ENCODE measurements at regions not wholly inside any gene's neighbourhood (a gene's known extent, or its start where the extent isn't known, plus 50 kb on each side); places are given as distances from the start of the nearest gene placed in this dataset.

DNA sequence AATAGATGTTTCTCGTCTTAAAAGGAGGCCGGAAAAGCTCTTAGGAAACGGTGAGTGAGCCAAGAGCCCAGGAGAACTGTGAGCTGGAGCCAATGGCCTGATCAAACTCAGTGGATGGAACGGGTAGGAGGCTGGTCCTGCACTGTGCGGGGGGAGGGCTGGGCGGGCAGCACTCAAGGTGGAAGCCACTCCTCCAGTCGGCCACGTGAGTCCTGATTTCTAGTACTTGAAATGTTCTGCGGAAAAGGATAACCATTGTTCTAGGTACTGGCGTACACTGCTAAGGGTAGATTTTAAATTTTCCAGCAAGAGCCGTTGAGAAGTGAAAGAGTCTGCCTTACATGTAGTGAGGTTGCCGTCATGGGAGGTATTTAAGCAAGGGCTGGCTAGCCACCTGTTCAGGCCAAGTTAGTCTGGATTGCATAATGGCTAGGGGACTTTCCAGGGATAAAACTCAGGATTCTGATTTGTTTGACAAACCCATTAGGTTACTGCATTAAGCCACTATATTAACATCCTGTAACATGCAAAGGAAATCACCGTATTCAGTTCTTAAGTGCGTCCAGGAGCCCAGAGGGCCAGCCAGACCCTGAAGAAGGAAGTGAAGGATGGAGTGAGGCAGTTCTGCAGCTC, 51.3 kb upstream of the ODC1 start (continued):
- no peak for TF ChIP-seq TOX (CRISPR knock-in tag; IDR thresholded peaks at IDR 0.05; ENCODE audit: borderline replicate concordance)
- TF ChIP-seq, protein P1, sequence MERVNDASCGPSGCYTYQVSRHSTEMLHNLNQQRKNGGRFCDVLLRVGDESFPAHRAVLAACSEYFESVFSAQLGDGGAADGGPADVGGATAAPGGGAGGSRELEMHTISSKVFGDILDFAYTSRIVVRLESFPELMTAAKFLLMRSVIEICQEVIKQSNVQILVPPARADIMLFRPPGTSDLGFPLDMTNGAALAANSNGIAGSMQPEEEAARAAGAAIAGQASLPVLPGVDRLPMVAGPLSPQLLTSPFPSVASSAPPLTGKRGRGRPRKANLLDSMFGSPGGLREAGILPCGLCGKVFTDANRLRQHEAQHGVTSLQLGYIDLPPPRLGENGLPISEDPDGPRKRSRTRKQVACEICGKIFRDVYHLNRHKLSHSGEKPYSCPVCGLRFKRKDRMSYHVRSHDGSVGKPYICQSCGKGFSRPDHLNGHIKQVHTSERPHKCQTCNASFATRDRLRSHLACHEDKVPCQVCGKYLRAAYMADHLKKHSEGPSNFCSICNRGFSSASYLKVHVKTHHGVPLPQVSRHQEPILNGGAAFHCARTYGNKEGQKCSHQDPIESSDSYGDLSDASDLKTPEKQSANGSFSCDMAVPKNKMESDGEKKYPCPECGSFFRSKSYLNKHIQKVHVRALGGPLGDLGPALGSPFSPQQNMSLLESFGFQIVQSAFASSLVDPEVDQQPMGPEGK (CRISPR knock-in tag; IDR thresholded peaks at IDR 0.05; ENCODE audit: borderline replicate concordance) = no peak
- TF ChIP-seq PPARA (CRISPR knock-in tag; IDR thresholded peaks at IDR 0.05; ENCODE audit: borderline replicate concordance) = no peak
- no peak for TF ChIP-seq ISL1 (CRISPR knock-in tag; IDR thresholded peaks at IDR 0.05)
- no peak for TF ChIP-seq ZFP30 (CRISPR knock-in tag; IDR thresholded peaks at IDR 0.05)
- TF ChIP-seq ZNF565 (CRISPR knock-in tag; conservative IDR thresholded peaks at IDR 0.05; ENCODE audit: low read depth) = no peak
- no peak for TF ChIP-seq CSDC2 (CRISPR knock-in tag; IDR thresholded peaks at IDR 0.05)
- TF ChIP-seq ESRRG (CRISPR knock-in tag; IDR thresholded peaks at IDR 0.05) = no peak
- TF ChIP-seq, protein P2, sequence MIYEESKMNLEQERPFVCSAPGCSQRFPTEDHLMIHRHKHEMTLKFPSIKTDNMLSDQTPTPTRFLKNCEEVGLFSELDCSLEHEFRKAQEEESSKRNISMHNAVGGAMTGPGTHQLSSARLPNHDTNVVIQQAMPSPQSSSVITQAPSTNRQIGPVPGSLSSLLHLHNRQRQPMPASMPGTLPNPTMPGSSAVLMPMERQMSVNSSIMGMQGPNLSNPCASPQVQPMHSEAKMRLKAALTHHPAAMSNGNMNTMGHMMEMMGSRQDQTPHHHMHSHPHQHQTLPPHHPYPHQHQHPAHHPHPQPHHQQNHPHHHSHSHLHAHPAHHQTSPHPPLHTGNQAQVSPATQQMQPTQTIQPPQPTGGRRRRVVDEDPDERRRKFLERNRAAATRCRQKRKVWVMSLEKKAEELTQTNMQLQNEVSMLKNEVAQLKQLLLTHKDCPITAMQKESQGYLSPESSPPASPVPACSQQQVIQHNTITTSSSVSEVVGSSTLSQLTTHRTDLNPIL (CRISPR knock-in tag; IDR thresholded peaks at IDR 0.05; ENCODE audit: low read depth) = no peak
- TF ChIP-seq GLIS3 (CRISPR knock-in tag; IDR thresholded peaks at IDR 0.05) = no peak
- TF ChIP-seq ZFP3 (CRISPR knock-in tag; IDR thresholded peaks at IDR 0.05) = no peak
- no peak for TF ChIP-seq ZC3H10 (CRISPR knock-in tag; IDR thresholded peaks at IDR 0.05)

DNA sequence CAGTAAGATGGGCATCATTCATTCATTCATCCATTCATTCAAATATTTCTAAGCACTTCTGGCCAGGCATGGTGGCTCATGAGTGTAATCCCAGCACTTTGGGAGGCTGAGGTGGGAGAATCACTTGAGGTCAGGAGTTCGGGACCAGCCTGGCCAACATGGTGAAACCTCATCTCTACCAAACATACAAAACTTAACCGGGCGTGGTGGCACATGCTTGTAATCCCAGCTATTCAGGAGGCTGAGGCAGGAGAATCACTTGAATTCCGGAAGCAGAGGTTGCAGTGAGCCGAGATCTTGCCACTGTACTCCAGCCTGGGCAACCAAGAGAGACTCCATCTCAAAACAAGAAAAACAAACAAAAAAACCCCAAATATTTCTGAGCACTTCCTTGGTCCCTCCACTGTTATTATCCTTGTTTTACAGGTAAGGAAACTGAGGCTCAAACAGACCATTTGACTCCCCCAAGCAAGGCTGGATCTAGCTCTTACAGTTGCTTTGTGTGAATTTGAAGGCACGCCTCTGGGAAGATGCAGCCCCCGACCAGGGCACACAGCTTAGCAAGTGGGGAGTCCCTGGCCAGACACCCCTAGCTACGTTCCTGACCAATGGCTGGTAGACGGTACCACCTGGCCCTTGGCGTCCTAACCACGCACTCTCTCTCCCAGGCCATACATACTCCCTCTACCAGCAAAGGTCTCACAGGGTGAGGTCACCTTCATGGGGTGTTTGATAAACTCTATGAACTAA, 50.6 kb upstream of the ODC1 start:
- no peak for ATAC-seq
- no peak for TF ChIP-seq ZFP3 (CRISPR knock-in tag; IDR thresholded peaks at IDR 0.05)
- no peak for TF ChIP-seq ISL1 (CRISPR knock-in tag; IDR thresholded peaks at IDR 0.05)
- TF ChIP-seq, protein P3, sequence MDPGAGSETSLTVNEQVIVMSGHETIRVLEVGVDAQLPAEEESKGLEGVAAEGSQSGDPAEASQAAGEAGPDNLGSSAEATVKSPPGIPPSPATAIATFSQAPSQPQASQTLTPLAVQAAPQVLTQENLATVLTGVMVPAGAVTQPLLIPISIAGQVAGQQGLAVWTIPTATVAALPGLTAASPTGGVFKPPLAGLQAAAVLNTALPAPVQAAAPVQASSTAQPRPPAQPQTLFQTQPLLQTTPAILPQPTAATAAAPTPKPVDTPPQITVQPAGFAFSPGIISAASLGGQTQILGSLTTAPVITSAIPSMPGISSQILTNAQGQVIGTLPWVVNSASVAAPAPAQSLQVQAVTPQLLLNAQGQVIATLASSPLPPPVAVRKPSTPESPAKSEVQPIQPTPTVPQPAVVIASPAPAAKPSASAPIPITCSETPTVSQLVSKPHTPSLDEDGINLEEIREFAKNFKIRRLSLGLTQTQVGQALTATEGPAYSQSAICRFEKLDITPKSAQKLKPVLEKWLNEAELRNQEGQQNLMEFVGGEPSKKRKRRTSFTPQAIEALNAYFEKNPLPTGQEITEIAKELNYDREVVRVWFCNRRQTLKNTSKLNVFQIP (CRISPR knock-in tag; IDR thresholded peaks at IDR 0.05; ENCODE audit: borderline replicate concordance, low read depth) = no peak
- no peak for TF ChIP-seq PPARA (CRISPR knock-in tag; IDR thresholded peaks at IDR 0.05; ENCODE audit: borderline replicate concordance)
- TF ChIP-seq SNAI2 (CRISPR knock-in tag; IDR thresholded peaks at IDR 0.05) = no peak
- no peak for TF ChIP-seq RARB (CRISPR knock-in tag; IDR thresholded peaks at IDR 0.05)
- no peak for TF ChIP-seq ARNTL (CRISPR knock-in tag; IDR thresholded peaks at IDR 0.05; ENCODE audit: borderline replicate concordance, low read depth)
- no peak for TF ChIP-seq ZNF8 (CRISPR knock-in tag; IDR thresholded peaks at IDR 0.05)
- TF ChIP-seq TOX (CRISPR knock-in tag; IDR thresholded peaks at IDR 0.05; ENCODE audit: borderline replicate concordance) = no peak
- no peak for TF ChIP-seq CSDC2 (CRISPR knock-in tag; IDR thresholded peaks at IDR 0.05)
- TF ChIP-seq ZFP30 (CRISPR knock-in tag; IDR thresholded peaks at IDR 0.05) = no peak
- no peak for TF ChIP-seq TCF4 (CRISPR knock-in tag; IDR thresholded peaks at IDR 0.05; ENCODE audit: borderline replicate concordance)
- TF ChIP-seq BACH2 (CRISPR knock-in tag; IDR thresholded peaks at IDR 0.05; ENCODE audit: borderline replicate concordance) = no peak
